Superior temporal gyrus (tissue), 1 donor: ENCODE measurements at regions not wholly inside any gene's neighbourhood (a gene's known extent, or its start where the extent isn't known, plus 50 kb on each side); places are given as distances from the start of the nearest gene placed in this dataset.

Source experiments
- DNase-seq: peaks from one replicate; pipeline ENCODE4 v3.0.0-alpha.2; 2016; ENCODE audit errors: extremely low spot score

- no peak for DNase-seq
Measured at GRCh38 chr5:68431186-68431585, 215.6 kb downstream of the PIK3R1 start.

GRCh38 chr5:68431601-68432337 is 216.2 kb downstream of the PIK3R1 start:
- DNase-seq, result no peak

- DNase-seq, result no peak
Measured at GRCh38 chr5:68432682-68433081, 217.1 kb downstream of the PIK3R1 start.

- no peak for DNase-seq
Measured at GRCh38 chr5:68433526-68433922, 218.0 kb downstream of the PIK3R1 start.

- peak; percentile 59 for DNase-seq
Measured at GRCh38 chr5:68433923-68434879, 218.6 kb downstream of the PIK3R1 start.

GRCh38 chr5:68435611-68436010 is 220.1 kb downstream of the PIK3R1 start:
- no peak for DNase-seq

- DNase-seq, result no peak
Measured at GRCh38 chr5:68436686-68437520, 221.3 kb downstream of the PIK3R1 start.

- no peak for DNase-seq
Measured at GRCh38 chr5:68438876-68439275, 223.3 kb downstream of the PIK3R1 start.

- no peak for DNase-seq
Measured at GRCh38 chr5:68440245-68440644, 224.7 kb downstream of the PIK3R1 start.

- DNase-seq, result no peak
Measured at GRCh38 chr5:68440651-68441050, 225.1 kb downstream of the PIK3R1 start.

GRCh38 chr5:68441309-68442073 is 225.9 kb downstream of the PIK3R1 start:
- DNase-seq, result no peak

GRCh38 chr5:68443091-68443490 is 227.5 kb downstream of the PIK3R1 start:
- no peak for DNase-seq

- DNase-seq, result no peak
Measured at GRCh38 chr5:68444048-68444447, 228.5 kb downstream of the PIK3R1 start.

- DNase-seq, result no peak
Measured at GRCh38 chr5:68444833-68445232, 229.3 kb downstream of the PIK3R1 start.

- no peak for DNase-seq
Measured at GRCh38 chr5:68445257-68446069, 229.9 kb downstream of the PIK3R1 start.

GRCh38 chr5:68446070-68446357 is 230.5 kb downstream of the PIK3R1 start:
- no peak for DNase-seq

GRCh38 chr5:68446487-68446894 is 230.9 kb downstream of the PIK3R1 start:
- DNase-seq, result no peak

GRCh38 chr5:68447136-68447929 is 231.8 kb downstream of the PIK3R1 start:
- DNase-seq, result no peak

- DNase-seq, result no peak
Measured at GRCh38 chr5:68449380-68449779, 233.8 kb downstream of the PIK3R1 start.
